ENCODE measurements at regions not wholly inside any gene's neighbourhood (a gene's known extent, or its start where the extent isn't known, plus 50 kb on each side); places are given as distances from the start of the nearest gene placed in this dataset.
A peak's percentile ranks its signal among the peaks of the same experiment; 100 is the strongest.

GRCh38 chr5:96128204-96128864 is 166.7 kb upstream of the ELL2 start:
- H3K36me3 Mint-ChIP-seq (ENCODE audit: insufficient read depth) = no peaks in the 10 kb centered on the region
- H3K4me3 Mint-ChIP-seq (ENCODE audit: low read depth) = no peak overlapping the region
- no peaks in the 10 kb centered on the region for H3K27me3 Mint-ChIP-seq
- no peak for TF ChIP-seq CTCF (IDR thresholded peaks at IDR 0.05; ENCODE audit: unreplicated experiment)
- peaks cover 34% of the 10 kb centered on the region for H3K4me1 Mint-ChIP-seq (ENCODE audit: low read depth)
- no peak overlapping the region for H3K27ac Mint-ChIP-seq
- DNase-seq (ENCODE audit: low spot score, unreplicated experiment) = no peak
- no peaks in the 10 kb centered on the region for H3K9me3 Mint-ChIP-seq (ENCODE audit: low read depth)

- Mint-ChIP-seq H3K4me1 (ENCODE audit: low read depth) (peaks cover 42% of the 10 kb centered on the region), H3K4me3 (ENCODE audit: low read depth) (no peak overlapping the region), H3K36me3 (ENCODE audit: insufficient read depth) (no peaks in the 10 kb centered on the region), H3K27me3 (no peaks in the 10 kb centered on the region), H3K9me3 (ENCODE audit: low read depth) (no peaks in the 10 kb centered on the region), H3K27ac (no peak overlapping the region)
- no peak for TF ChIP-seq CTCF (IDR thresholded peaks at IDR 0.05; ENCODE audit: unreplicated experiment)
- no peak for DNase-seq (ENCODE audit: low spot score, unreplicated experiment)
Observed at GRCh38 chr5:96127538-96127937, 165.9 kb upstream of the ELL2 start.

- H3K9me3 Mint-ChIP-seq (ENCODE audit: low read depth) = no peaks in the 10 kb centered on the region
- TF ChIP-seq CTCF (IDR thresholded peaks at IDR 0.05; ENCODE audit: unreplicated experiment) = no peak
- H3K27ac Mint-ChIP-seq = peak overlapping the region; percentile 62
- peaks cover 57% of the 10 kb centered on the region for H3K4me1 Mint-ChIP-seq (ENCODE audit: low read depth)
- H3K4me3 Mint-ChIP-seq (ENCODE audit: low read depth) = peak overlapping the region; percentile 8
- H3K27me3 Mint-ChIP-seq = no peaks in the 10 kb centered on the region
- H3K36me3 Mint-ChIP-seq (ENCODE audit: insufficient read depth) = no peaks in the 10 kb centered on the region
- DNase-seq (ENCODE audit: low spot score, unreplicated experiment) = no peak
Observed at GRCh38 chr5:96125231-96125891, 163.7 kb upstream of the ELL2 start.

- Mint-ChIP-seq H3K9me3 (ENCODE audit: low read depth) (no peaks in the 10 kb centered on the region), H3K36me3 (ENCODE audit: insufficient read depth) (no peaks in the 10 kb centered on the region), H3K4me3 (ENCODE audit: low read depth) (no peak overlapping the region), H3K4me1 (ENCODE audit: low read depth) (peaks cover 58% of the 10 kb centered on the region), H3K27me3 (no peaks in the 10 kb centered on the region), H3K27ac (no peak overlapping the region)
- no peak for TF ChIP-seq CTCF (IDR thresholded peaks at IDR 0.05; ENCODE audit: unreplicated experiment)
- no peak for DNase-seq (ENCODE audit: low spot score, unreplicated experiment)
Observed at GRCh38 chr5:96124589-96124988, 162.9 kb upstream of the ELL2 start.

- no peak for TF ChIP-seq CTCF (IDR thresholded peaks at IDR 0.05; ENCODE audit: unreplicated experiment)
- no peaks in the 10 kb centered on the region for H3K9me3 Mint-ChIP-seq (ENCODE audit: low read depth)
- peak overlapping the region; percentile 31 for H3K27ac Mint-ChIP-seq
- H3K27me3 Mint-ChIP-seq = no peaks in the 10 kb centered on the region
- no peak for DNase-seq (ENCODE audit: low spot score, unreplicated experiment)
- peak overlapping the region; percentile 11 for H3K4me3 Mint-ChIP-seq (ENCODE audit: low read depth)
- no peaks in the 10 kb centered on the region for H3K36me3 Mint-ChIP-seq (ENCODE audit: insufficient read depth)
- H3K4me1 Mint-ChIP-seq (ENCODE audit: low read depth) = peaks cover 61% of the 10 kb centered on the region
Observed at GRCh38 chr5:96123418-96123817, 161.8 kb upstream of the ELL2 start.
